CD4-positive, alpha-beta T cell treated with Interferon gamma for 1 hour (primary cell): ENCODE measurements at regions not wholly inside any gene's neighbourhood (a gene's known extent, or its start where the extent isn't known, plus 50 kb on each side); places are given as distances from the start of the nearest gene placed in this dataset.

Experiments used
- DNase-seq: peaks from one replicate; pipeline ENCODE4 v3.0.0-alpha.2; 2020

DNA sequence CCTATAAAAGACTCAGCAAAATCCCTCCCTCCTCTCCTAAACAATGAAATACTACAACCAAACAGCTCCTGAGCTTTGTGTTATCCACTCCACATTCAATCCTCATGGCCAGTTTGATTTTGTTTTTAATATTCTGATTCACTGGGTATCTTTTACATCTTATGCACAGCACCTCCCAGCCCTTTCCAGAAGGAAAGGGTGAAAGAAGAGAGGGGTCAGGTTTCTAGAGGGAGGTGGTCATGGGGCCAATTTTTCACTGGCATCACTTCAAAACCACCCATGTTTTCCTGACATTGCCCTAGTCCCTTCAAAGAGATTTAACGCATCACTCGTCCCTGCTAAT is 315.6 kb downstream of the LPIN1 start:
- no peak for DNase-seq

DNA sequence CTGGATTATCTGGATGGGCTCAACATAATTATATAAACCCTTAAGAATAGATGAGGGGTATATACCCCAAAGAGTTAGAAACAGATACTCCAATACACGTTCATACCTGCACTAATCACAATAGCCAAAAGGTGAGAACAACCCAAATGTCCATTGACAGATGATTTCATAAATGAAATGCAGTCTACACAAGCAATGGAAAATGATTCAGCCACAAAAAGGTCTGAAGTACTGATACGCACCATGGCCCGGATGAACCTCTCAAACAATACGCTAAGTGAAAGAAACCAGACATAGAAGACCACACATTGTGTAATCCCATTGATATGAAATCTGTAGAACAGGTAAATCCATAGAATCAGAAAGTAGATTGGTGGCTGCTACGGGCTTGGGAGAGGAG is 316.8 kb downstream of the LPIN1 start:
- DNase-seq, result no peak

DNA sequence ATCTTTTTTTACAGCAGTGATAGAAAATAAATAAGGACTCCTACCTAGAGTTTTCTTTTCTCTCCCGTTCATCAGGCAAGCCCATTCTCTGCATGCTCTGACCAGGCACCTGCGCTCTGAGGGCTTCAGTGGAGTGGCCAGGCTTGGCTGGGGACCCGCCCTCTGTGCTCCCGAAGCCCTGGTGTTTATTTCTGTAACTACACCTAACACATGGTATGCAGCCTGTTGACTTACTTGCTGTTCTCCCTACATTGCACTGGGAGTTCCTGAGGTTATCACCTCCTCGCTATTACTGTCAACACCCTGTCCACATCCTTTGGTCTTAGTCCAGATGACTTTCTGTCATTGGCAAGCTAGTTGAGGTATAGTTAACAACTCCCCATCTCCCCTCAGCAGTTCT is 317.7 kb downstream of the LPIN1 start:
- DNase-seq, result no peak

DNA sequence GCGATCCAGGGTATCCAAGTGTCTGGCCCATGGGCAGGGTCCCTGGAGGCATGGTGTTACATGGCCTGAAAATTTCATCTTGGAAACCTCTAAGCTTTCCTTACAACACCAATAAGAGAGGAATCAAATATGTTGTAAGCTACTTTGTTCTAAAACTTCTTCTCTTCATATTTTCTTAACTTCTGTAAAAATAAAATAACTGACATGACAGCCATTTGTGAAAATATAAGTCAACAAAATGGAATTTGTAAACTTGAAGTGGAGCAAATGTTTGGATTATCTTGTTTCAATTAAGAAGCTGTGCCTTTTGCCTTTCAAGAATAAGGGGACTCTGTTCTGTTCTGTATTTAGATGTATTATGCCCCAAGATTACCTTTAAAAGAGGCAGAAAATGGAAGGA is 319.7 kb downstream of the LPIN1 start:
- DNase-seq, result no peak

DNA sequence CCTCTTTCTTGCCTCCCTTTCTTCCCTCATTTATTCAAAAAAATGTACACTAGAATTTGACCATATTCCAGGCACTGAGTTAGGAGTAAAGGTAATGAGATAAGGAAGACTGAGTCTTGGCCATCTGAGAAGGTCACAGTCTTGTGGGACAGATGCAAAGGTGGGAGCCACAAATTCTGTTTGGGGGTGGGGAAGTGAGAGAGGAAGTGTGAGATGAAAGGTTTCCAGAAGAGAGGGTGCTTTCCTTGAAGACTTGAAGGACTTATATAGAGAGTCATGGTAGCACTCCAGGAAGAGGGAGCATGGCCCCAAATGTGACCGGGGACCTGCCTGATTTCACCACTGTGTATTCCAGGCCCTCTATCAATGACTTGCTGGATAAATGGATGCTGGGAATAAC is 320.6 kb downstream of the LPIN1 start:
- no peak for DNase-seq

DNA sequence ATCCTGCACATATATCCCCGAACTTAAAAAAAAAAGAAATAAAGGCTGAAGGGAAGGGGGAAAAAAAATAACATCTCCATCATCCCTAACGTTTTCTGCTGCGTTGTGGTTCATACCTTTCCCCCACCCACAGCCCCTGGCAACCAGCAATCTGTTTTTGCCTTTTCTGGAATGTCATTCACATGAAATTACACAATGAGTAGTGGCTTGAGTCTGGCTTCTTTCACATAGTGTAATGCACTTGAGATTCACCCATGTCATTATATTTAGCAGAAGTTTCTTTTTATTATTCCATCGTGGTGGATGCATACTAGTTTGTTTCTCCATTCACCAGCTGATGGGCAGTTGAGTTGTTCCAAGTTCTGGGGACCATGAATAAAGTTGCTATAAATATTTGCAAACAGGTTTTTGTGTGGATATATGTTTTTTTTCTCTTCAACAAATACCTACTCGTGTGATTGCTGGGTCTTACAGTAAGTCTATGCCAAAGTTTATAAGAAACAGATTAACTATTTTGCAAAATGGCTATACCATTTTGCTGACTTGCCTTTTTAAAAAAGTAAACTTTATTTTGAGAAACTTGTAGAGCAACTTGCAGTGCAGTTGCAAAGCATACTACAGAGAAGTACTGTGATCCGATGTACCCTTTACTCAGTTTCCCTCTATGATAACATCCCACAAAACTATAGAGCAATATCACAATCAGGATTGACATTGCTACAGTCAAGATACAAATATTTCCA is 322.5 kb downstream of the LPIN1 start:
- DNase-seq, result no peak

DNA sequence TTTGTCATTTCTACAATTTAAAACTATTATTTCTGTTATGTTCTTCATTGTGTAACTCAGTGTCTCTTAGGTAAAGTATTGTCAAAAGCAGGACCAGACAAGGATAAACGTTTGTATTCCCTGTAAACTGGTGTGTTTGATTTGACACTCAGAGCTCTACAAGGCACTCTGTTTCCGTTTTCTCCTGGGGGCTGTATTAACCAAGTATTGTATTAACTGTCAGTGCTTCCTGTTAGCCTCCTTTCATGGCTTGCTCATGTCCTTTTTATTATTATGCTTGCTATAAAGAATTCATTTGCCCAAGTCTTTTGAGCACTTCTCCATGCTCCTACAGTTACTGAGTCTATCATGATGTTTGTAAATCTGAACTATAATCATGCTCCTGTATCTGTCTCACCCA is 323.7 kb downstream of the LPIN1 start:
- DNase-seq, result no peak

DNA sequence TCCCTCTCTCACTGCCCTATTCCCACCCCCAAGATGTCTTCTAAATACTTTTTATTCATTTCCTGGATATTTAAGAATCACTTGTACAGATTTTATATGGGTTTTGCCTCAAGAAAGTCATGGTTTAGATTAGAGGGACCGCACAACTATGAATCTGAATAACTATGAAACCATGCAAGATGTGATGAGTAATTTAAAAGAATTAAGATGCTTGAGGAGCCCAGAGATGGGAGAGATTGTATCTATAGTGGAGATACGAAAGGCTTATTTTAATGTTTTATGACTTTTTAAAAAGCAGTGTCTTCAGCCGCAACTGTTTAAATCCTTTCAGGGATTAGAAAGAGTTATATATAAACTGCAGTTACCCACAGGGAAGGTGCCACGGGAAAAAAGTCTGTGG is 324.1 kb downstream of the LPIN1 start:
- no peak for DNase-seq

DNA sequence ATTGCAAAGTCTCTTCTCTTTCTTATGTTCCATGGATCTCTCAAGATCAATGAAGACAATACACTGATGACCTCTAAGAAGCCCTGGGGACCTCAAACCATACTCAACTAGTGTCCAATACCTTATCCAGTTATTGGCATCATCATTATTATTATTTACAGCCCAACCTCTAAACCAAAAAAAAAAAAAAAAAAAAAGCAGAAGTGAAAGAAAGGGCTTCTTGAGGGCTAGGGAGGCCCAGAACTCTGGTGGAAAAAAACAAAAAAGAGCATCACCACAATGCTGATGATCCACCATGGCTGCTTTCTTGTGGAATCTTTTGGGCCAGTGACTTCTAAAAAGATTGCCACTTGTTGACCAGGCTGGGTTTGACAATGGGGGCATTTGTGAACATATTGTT is 324.9 kb downstream of the LPIN1 start:
- DNase-seq, result no peak

DNA sequence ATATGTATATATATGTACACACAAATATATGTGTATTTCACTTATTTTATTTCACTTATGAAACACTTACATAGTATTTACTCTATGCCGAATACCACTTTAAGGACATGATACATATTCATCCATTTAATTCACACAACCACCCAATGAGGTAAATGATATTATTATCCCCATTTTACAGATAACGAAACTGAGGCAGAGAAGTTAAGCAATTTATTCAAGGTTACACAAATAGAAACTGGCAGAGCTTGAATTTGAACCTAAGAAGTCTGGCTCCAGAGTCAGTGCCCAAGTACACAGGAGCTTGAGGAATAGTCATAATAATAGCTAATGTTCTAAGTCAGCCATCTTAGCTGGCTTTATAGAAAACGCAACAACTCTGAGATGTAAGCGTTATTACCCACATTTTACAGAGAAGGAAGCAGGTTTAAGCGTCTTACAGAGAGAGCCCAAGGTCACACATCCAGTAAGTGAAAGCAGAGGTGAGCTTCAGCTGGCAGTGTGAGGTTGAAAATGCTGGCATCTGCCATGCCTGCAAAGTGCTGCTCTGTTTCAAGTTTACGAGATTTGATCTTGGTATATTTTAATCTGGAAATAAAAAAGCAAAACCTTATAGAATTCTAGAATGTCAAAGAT is 326.9 kb downstream of the LPIN1 start:
- DNase-seq, result no peak

DNA sequence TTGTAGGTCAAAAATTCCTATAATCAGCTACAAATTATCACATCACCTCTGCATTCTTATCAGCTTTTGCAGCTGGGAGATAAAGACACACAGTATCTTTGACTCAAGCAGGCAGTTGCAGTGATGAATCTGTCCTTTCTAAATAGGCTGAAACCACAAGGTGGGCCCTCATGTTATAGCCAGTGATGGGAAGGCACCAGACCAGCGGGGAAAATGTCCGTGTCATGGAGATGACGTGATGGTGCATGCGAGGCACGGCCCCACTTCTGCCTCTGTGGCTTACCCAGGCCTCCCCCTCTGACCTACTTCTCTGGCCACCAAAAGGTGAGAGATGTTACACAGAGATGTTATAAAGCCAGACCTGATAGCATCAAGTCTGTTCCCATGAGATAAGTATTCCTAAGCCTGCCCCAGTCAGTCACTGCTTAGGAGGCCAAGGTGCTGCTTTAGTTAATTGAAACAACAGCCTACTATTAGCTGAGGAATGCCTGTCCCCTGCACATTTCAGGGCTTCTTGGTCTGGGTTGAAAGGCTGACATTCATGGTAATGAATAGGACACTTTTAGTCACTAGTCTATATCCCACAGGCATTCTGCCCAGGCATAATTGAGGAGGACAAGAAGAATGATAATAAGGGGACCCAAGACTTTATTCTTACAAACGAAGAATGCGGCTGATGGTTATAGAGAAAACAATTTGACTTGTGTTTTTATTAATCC is 327.9 kb downstream of the LPIN1 start:
- DNase-seq, result peak; percentile 28

DNA sequence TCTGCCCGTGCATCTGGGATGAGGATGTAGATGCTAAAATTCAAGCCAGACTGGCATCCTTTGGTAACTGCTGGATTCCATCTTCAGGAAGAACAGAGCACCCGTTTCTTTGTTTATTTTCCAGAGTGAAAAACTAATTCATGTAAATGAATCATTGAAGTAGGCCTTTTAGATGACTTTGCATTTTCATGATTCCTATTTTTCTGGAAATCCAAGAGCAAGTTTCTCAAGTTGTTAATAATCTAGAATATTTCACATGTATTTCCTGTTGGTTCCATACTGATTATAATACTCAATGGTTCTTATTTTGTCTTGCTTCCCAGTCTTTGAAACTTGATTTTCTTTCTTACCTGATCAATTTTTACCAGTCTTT is 328.4 kb downstream of the LPIN1 start:
- no peak for DNase-seq

DNA sequence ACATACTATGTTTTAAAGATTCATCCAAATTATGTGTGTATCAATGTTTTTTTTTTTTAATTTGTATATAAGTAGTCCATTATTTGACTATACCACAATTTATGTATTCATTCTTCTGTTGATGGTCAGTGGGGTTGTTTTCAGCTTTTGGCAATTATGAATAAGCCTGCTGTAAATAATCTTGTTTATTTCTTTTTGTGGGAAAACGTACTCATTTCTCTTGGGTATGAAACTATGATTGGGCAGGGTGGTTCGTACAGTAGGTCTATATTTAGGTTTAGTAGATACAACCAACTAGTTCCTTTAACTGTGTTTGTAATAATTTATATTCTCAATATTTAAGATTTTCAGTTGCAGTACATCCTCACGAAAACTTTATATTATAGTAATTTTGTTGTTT is 329.2 kb downstream of the LPIN1 start:
- no peak for DNase-seq

DNA sequence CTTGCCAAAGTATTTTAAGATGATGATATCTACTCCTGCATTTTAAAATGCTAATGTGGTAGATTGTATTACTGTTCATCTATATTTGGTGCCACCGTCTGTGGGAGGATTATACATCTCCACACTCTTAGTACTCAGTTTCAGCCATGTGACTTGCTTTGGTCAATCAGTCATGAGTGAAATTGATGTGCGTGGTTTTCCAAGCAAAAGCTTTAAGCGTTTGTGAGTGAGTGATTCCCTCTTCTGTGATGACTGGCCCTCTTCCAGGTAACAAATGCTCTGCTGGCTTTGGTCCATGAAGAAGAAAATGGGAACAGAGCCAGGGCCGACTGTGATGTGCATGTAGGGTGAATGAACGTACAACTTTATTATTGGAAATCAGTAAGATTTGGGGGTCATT is 330.4 kb downstream of the LPIN1 start:
- DNase-seq, result no peak

DNA sequence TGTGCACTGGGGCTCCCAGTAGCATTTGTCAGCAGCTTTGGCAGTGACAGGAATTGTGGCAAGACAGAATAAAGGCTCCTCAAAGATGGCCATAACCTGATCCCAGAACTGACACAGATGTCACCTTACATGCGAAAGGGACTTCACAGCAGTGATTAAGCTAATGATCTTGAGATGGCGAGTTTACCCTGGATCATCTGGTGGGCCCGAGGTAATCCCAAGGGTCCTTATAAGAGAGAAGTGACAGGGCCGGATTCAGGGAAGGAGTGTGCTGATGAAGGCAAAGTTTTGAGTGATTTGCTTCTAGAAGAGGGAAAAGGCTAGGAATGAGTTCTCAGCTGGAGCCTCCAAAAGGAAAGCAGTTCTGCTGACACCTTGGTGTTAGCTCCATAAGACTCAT is 333.9 kb downstream of the LPIN1 start:
- DNase-seq, result no peak

DNA sequence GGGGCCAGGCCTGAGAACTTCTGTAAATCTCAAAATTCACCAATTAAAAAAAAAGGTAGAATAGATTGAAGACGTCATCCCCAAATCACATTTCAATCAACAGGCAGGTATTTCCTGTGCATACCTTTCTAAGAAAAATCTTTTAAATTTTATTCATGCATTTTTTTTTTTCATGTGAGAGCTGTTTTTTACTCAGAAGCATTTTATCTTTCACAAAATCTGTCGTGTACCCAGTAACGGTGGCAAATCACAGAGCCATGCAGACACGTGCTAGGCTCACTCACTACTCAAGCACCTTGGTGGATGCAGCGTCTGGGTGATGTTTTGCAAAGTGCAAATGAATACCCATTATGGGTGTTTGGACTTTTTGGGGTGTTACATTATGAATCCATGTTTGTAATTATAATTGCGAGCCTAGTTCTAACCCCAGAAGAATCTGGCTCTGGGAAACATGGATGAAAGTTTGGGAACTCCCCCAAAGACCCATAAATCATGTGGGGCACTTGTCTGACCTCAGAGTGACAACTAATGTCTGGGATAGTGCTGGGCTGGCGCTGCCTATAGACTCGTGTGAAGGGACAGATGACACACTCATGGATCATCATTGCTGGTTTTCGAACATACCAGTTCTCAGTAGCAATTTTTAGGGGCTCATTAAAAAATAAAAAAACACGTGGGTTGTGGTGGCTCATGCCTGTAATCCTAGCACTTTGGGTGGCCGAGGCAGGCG is 335.2 kb downstream of the LPIN1 start:
- peak; percentile 36 for DNase-seq

DNA sequence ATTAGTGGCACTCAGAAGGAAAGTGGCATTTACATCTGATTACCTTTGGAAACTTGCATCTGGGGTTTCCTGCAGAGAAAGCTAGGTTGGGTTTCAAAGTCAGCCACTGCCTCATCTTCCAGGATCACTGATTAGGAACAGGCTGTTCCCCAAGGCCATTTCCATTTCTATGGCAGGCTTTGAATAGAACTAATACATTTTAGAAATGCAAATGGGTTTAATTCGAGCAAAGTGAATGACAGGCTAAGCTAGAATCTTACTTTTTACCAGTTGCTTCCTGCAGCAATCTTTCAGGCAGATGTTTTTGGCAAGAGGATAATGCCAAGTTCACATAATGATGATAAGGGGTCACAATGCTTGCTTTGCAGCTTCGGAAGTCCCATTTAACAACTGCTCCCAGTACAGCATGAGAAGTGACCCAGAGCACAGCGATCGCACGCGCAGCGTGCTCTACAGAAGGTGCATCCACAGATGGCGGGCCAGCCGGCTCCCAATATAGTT is 336.7 kb downstream of the LPIN1 start:
- DNase-seq, result no peak

DNA sequence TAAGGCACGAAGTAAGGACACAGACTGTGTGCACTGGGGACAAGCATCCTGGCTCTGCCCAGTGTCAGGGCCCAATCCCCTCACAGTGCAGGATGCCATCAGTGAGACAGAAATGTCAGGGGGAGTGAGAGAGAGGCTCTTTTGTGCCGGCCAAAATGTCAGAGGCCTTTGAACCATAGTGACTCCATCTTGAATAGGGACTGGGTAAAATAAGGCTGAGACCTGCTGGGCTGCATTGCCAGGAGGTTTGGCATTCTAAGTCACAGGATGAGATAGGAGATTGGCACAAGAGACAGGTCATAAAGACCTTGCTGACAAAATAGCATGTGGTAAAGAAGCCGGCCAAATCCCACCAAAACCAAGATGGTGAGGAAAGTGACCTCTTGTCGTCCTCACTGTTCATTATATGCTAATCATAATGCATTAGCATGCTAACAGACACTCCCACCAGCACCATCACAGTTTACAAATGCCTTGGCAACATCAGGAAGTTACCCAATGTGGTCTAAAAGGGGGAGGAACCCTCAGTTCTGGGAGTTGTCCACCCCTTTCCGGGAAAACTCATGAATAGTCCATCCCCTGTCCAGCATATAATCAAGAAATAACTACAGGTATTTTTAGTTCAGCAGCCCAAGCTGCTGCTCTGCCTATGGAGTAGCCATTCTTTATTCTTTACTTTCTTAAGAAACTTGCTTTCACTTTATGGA is 337.4 kb downstream of the LPIN1 start:
- DNase-seq, result no peak

DNA sequence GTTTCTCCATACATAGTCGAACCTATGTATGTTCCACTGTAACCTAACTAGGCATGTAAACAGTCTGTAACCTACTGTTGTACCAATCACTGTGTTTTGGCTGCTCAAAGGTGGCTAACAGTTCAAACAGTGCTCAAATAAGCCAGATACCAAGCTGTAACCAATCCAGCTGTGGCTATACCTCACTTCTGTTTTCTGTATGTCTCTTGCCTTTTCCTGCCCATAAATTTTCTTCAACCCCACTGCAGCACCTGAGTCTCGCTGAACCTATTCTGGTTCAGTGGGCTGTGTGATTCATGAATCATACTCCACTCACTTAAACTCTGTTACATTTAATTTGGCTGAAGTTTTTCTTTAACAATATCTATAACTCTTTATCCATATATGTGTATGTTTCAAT is 340.7 kb downstream of the LPIN1 start:
- no peak for DNase-seq

DNA sequence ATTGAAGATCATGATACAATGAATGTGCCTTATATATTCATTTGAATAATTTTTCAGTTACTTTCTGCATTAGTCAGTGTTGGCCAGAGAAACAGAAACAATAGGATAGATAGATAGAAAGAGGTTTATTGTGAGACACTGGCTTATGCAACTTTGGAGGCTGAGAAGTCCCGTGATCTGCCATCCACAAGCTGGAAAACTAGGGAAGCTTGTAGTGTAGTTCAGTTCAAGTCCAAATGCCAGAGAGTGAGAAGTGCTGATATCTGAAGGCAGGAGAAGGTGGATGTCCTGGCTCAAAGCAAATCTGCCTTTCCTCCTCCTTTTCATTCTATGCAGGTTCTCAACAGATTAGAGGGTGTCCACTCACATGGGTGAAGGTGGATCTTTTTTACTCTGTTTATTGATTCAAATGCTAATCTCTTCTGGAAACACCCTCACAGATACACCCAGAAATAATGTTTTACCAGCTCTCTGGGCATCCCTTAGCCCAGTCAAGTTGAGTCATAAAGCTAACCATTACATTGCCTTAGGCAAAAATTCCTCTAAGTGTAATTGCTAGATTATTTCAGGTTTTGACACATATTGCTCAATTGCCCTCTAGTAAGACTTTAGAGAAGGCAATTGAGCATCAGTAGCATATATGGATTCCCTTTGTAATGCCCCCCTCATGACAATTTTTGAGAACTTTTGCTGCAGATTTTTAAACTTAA is 341.4 kb downstream of the LPIN1 start:
- no peak for DNase-seq

DNA sequence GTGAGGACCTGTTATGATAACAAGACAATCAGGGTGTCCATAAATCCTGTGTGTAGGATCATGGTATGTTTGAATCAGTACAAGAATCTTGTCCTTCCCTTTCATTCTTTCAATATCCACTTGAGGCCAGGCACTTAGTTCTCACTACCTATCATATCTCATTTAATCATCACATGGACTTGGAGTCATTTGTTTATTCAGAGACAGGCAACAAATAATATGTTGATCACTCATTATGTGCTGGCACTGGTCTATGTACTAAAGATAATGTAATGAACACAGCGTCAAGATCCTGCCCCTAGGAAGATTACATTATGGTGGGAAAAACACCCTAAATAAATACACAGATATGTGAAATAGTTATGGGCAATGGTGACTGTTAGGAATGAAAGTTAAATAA is 342.6 kb downstream of the LPIN1 start:
- no peak for DNase-seq

DNA sequence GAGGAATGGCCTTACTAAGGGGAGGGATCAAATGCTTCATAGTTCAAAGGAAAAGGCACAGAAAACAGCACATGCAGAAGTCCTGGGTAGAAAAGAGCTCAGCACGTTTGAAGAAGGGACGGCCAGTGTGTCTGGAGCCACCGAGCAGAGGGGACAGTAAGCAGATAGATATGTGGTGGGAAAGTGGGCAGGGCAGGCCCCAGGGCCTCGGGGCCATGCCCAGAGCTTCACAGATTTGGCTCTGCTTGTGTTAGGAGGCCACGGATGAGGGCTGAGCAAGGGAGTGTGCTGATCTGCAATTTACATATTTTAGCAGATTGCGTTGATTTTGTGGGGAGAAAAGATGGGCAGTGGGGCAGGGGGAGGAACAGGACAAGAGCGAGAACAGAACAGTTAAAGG is 343.1 kb downstream of the LPIN1 start:
- DNase-seq, result no peak
